ACHN (cell line): ENCODE measurements at regions not wholly inside any gene's neighbourhood (a gene's known extent, or its start where the extent isn't known, plus 50 kb on each side); places are given as distances from the start of the nearest gene placed in this dataset.

Experiments
- DNase-seq: peaks from one replicate; pipeline ENCODE4 v3.0.0-alpha.2; 2015
- in situ Hi-C: cut with HindIII; loops from 2 replicates; pipeline ENCODE4 v1.10.0; 2017; ENCODE audit warnings: low sequenced_read_pairs, low pct_ligation_motif_present, low pct_unique_long_range_greater_than_20kb

DNA sequence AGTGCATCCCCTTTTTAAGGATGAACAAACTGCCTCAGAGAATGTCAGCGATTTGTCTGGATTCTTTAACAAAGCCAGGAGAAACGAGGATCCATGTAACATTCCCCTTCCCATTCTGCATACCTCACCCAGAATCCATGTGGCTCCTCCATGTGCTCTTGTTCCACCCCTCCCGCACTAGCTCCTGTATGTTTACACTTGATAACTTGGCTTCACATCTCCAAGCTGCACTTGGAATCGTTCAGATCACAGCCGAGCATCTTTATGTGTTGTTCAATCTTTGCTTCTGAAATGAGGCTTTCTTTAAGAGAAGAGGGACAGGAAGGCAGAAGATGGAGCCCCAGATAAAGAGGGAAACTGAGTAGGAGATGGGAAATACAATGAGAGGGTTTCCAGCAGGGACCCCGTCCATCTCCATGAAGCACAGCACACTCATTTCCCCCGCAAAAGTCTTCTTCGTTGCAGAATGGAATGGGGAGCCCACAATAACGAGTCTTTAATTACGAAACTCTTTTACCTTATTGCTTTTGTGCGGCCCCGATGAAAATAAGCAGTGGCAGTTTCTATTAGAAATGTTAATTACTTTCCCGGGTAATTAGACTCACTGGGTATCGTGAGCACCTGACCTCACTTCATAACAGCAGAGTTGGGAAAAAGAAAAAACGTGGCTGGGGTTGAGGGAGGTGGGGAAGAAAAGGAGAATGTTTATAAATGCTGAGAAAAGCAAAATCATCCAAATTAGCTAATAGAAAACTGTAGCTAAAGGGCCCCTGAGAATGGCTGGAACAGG lies 96.8 kb upstream of the ISX start:
- in situ Hi-C loops: no loop called here

DNA sequence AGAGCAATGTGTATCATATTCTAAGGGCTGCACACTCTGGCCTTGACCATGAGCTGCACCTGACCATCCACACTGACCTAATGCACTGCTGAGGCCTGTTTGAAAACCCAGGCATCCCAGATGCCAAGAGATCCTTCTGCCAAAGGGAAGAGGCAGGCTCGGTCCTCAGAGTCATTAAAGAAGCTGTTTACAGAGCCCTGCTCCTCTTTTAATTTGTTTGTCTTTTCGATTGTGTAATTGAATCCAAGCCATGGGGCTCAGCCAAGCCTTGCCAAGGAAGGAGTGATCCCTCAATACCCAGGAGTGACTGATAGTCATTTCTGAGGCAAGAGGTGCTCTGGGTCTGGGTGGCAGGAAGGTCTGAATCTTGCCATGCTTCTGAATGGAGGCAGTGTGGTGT lies 94.5 kb upstream of the ISX start:
- DNase-seq: no peak
- in situ Hi-C loops: no loop called here

More for the DNA sequence above, 96.8 kb upstream of the ISX start:
- no peak for DNase-seq

- in situ Hi-C loops: no loop called here
- no peak for DNase-seq
Measured at GRCh38 chr22:34972191-34972897, 93.6 kb upstream of the ISX start.

DNA sequence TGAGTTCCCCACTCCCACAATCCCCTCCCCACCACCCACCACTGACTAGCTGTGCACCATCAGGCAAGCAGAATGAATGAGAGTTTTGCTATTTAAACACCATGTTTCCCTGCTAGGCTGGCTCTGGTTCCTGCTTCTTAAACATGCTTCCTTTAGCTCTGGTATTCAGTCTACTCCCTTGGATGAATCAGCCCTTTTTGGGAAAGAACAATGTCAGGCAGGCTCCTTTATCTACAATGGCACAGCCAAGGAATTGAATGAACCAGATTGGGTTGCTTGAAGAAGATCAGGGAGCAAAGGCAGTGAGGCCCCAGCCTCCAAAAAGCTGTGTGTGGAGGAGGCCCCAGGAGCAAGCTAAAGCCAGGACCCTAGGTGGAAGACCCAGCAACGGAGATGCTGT lies 92.9 kb upstream of the ISX start:
- DNase-seq: no peak
- in situ Hi-C loops: no loop called here

DNA sequence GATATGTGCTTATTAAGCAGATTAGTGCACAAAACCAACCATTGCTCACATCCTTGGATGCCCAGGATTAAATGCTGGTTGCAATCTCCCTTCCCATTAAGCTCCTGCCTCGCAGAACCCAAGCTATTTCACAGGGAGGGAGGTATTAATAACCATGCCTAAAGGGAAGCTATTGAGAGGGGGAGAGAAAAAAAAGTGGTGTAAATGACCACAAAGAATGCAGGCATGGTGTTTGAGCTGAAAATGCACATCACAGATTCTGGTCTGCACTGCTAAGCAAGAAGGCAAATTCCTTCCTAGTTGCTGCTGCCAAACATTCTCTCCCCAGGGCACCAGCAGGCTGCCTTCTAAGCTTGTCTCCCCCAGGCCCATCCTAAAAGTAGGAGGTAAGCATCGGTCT lies 92.0 kb upstream of the ISX start:
- in situ Hi-C loops: no loop called here
- DNase-seq: no peak

- in situ Hi-C loops: no loop called here
- peak; percentile 8 for DNase-seq
Measured at GRCh38 chr22:34975721-34976120, 90.2 kb upstream of the ISX start.

DNA sequence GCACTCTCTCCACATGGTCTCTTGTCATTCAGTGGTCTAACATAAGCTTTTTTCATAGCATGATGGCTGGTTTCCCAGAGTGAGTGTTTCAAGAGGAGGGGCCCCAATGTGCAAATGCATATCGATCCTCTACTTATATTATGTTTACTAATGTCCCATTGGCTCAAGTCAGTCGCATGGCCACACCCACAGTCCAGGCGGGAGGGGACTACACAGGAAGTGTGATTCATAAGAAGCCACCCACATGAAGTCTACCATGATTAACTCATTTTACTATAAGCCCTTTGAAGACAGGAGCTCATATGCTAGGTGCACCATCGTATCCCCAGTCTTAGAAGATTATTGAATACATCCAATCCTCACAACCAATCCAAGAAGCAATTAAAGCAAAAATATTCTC lies 89.5 kb upstream of the ISX start:
- in situ Hi-C loops: no loop called here
- DNase-seq: no peak

GRCh38 chr22:34976886-34977285 lies 89.1 kb upstream of the ISX start:
- in situ Hi-C loops: no loop called here

GRCh38 chr22:34986523-34986922 lies 79.4 kb upstream of the ISX start:
- no peak for DNase-seq
- in situ Hi-C loops: no loop called here

More at GRCh38 chr22:34976886-34977285, 89.1 kb upstream of the ISX start:
- DNase-seq: no peak

DNA sequence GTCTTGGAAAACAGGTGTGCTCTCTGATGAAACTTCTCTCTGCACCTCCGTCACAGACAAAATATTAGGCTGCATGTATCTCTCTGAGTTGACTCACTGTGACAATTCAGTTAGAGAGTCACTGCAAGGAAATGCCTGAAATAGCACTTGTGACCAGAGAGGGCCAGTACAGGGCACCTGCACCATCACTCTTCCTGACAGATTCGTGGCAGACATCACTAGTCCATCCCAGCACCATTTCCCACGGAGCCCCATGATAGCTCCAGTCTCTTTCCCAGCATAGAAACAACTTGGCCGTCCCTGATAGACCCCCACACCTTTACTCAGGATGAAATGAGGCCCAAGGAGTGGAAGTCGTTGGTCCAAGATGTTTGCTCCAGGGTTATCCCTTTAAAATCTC lies 73.3 kb upstream of the ISX start:
- DNase-seq: no peak
- in situ Hi-C loops: no loop called here

GRCh38 chr22:34993548-34993947 lies 72.4 kb upstream of the ISX start:
- no peak for DNase-seq
- in situ Hi-C loops: no loop called here

GRCh38 chr22:34997633-34998299 lies 68.2 kb upstream of the ISX start:
- DNase-seq: no peak
- in situ Hi-C loops: no loop called here

DNA sequence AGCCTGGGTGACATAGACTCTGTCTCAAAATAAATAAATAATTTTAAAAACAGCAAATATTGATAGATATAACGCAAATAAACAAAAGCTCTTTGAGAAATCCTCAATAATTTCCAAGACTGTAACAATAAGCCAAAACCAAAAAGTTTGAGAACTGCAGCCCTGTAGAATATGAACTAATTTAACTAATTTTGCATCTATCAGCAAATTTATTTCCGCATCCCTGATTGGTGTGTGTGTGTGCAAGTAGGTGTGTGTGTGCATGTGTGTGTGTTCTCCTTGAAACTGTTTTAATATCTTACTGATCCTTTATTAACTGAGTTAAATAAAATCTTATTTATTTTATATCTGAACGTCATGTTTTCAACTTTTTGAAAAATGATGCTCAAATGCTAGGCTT lies 67.0 kb upstream of the ISX start:
- in situ Hi-C loops: no loop called here
- no peak for DNase-seq

DNA sequence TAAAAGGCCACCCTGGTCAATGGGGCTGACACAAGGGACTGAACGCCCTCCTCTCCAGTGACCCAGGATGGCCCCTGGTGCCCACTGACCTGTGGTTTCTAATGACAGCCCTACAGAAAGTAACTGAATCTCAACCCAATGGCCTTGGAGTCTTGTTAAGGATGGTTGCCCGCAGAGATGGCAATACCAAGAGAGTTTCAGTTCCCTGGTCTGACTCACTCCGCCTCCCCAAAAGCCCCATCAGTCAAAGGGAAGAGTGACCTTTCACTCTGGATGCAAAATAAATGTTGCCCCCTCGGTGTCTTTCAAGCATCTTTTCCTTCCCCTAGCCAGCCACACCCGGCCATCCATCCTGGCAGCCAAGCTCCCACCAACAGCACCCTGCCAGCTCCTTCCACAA lies 57.7 kb upstream of the ISX start:
- DNase-seq: no peak
- in situ Hi-C loops: no loop called here

DNA sequence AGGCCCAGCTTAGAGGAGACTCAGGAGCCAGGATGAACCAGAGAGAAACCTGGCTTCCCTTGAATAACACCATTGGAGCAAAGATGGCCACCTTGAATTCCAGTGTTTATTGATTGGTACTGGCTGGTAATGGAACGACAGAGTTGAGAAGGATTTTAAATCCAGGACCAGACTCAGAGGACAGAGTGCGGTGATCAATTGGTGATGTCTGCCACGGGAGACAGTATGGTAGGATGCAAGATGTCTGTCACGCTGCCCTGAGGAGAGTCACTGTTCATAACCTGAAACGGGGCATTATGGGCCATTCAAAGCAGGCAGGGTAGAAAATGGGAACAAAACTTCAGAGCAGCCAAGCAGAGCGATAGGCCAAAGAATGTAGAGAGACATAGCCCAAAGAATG lies 55.4 kb upstream of the ISX start:
- in situ Hi-C loops: no loop called here
- DNase-seq: no peak

DNA sequence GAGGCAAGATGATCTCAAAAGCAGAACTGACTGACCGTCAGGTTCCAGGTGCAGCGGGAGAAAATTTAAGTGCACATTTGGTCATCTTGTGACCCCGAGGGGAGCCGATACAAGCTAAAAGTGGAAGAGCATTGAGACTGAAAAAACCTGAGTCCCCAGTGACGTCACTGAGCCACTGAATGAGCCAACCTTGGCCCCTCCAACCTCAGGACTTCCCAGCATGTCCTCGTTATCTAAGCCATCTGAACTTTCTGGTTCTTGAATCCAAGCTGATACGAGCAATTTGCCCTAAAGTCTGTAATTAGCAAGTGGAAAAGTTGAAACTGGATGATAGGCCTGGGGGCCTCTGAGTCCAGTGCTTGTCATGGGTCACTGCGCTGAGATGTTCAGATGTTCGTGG lies 51.1 kb upstream of the ISX start:
- no peak for DNase-seq
- in situ Hi-C loops: no loop called here
